DMS 273 (cell line): ENCODE measurements at regions not wholly inside any gene's neighbourhood (a gene's known extent, or its start where the extent isn't known, plus 50 kb on each side); places are given as distances from the start of the nearest gene placed in this dataset.
A peak's percentile ranks its signal among the peaks of the same experiment; 100 is the strongest.
"Not testable (repeated sequence)": the region's sequence is repeated elsewhere in the genome, so short reads cannot be mapped to it uniquely, and the experiment has no call there.

Experiments
- DNase-seq: peaks from one replicate; lab custom pipeline; 2025; ENCODE audit not compliant: unreplicated experiment; lab: John Stamatoyannopoulos, UW

GRCh38 chr16:85220125-85220839 is 108.0 kb upstream of the CIBAR2 start:
- DNase-seq, result peak; percentile 99

GRCh38 chr16:85220964-85221731 is 108.9 kb upstream of the CIBAR2 start:
- DNase-seq, result peak; percentile 71

- no peak for DNase-seq
Measured at GRCh38 chr16:85221771-85222154, 109.5 kb upstream of the CIBAR2 start.

- DNase-seq, result peak; percentile 84
Measured at GRCh38 chr16:85222155-85222863, 110.0 kb upstream of the CIBAR2 start.

- DNase-seq, result no peak
Measured at GRCh38 chr16:85225257-85225656, 113.0 kb upstream of the CIBAR2 start.

- no peak for DNase-seq
Measured at GRCh38 chr16:85225721-85226120, 113.4 kb upstream of the CIBAR2 start.

GRCh38 chr16:85227084-85227945 is 115.0 kb upstream of the CIBAR2 start:
- DNase-seq, result peak; percentile 93

GRCh38 chr16:85227946-85228862 is 115.9 kb upstream of the CIBAR2 start:
- DNase-seq, result peak; percentile 75

GRCh38 chr16:85228970-85229430 is 116.7 kb upstream of the CIBAR2 start:
- peak; percentile 45 for DNase-seq

- peak; percentile 79 for DNase-seq
Measured at GRCh38 chr16:85229869-85230462, 117.7 kb upstream of the CIBAR2 start.

GRCh38 chr16:85230764-85231383 is 118.6 kb upstream of the CIBAR2 start:
- DNase-seq, result not testable (repeated sequence)

GRCh38 chr16:85231959-85232358 is 119.7 kb upstream of the CIBAR2 start:
- peak; percentile 54 for DNase-seq

GRCh38 chr16:85232369-85233142 is 120.3 kb upstream of the CIBAR2 start:
- DNase-seq, result no peak

GRCh38 chr16:85233516-85233915 is 121.2 kb upstream of the CIBAR2 start:
- DNase-seq, result no peak

- peak; percentile 96 for DNase-seq
Measured at GRCh38 chr16:85234310-85235204, 122.3 kb upstream of the CIBAR2 start.

- DNase-seq, result no peak
Measured at GRCh38 chr16:85235991-85236817, 123.9 kb upstream of the CIBAR2 start.
